ENCODE measurements at regions not wholly inside any gene's neighbourhood (a gene's known extent, or its start where the extent isn't known, plus 50 kb on each side); places are given as distances from the start of the nearest gene placed in this dataset.

GRCh38 chr2:5751873-5752482, 59.8 kb downstream of the SOX11 start:
- DNase-seq, result no peak

- no peak for DNase-seq
These were observed 64.1 kb downstream of the SOX11 start for GRCh38 chr2:5756272-5756671.

- DNase-seq, result no peak
These were observed 66.2 kb downstream of the SOX11 start for GRCh38 chr2:5758346-5758745.

GRCh38 chr2:5759949-5760348, 67.8 kb downstream of the SOX11 start:
- DNase-seq, result no peak

- no peak for DNase-seq
These were observed 71.3 kb downstream of the SOX11 start for GRCh38 chr2:5763531-5763930.

- DNase-seq, result no peak
These were observed 71.9 kb downstream of the SOX11 start for GRCh38 chr2:5764041-5764440.

GRCh38 chr2:5766056-5766455, 73.9 kb downstream of the SOX11 start:
- DNase-seq, result no peak

- no peak for DNase-seq
These were observed 74.4 kb downstream of the SOX11 start for GRCh38 chr2:5766561-5766960.

GRCh38 chr2:5777131-5777535, 84.9 kb downstream of the SOX11 start:
- DNase-seq, result no peak

GRCh38 chr2:5781679-5782078, 89.5 kb downstream of the SOX11 start:
- DNase-seq, result no peak

- DNase-seq, result no peak
These were observed 89.9 kb downstream of the SOX11 start for GRCh38 chr2:5782103-5782502.

GRCh38 chr2:5788447-5788846, 96.3 kb downstream of the SOX11 start:
- DNase-seq, result no peak

- DNase-seq, result no peak
These were observed 99.2 kb downstream of the SOX11 start for GRCh38 chr2:5791371-5791770.

GRCh38 chr2:5794012-5794411, 101.8 kb downstream of the SOX11 start:
- no peak for DNase-seq

GRCh38 chr2:5798084-5798483, 105.9 kb downstream of the SOX11 start:
- DNase-seq, result no peak

GRCh38 chr2:5799348-5799747, 107.2 kb downstream of the SOX11 start:
- DNase-seq, result no peak

GRCh38 chr2:5803547-5803946, 111.4 kb downstream of the SOX11 start:
- no peak for DNase-seq

- no peak for DNase-seq
These were observed 126.9 kb downstream of the SOX11 start for GRCh38 chr2:5818961-5819600.

- no peak for DNase-seq
These were observed 131.9 kb downstream of the SOX11 start for GRCh38 chr2:5824126-5824525.

GRCh38 chr2:5825686-5826085, 133.5 kb downstream of the SOX11 start:
- no peak for DNase-seq

GRCh38 chr2:5826979-5827655, 134.9 kb downstream of the SOX11 start:
- DNase-seq, result no peak

- DNase-seq, result no peak
These were observed 142.3 kb downstream of the SOX11 start for GRCh38 chr2:5834501-5834900.

GRCh38 chr2:5839550-5839949, 147.4 kb downstream of the SOX11 start:
- DNase-seq, result no peak

GRCh38 chr2:5841126-5841525, 148.9 kb downstream of the SOX11 start:
- DNase-seq, result no peak

GRCh38 chr2:5842326-5842725, 150.1 kb downstream of the SOX11 start:
- DNase-seq, result no peak

All from OCI-M1 (cell line).